H9 (cell line): ENCODE measurements at regions not wholly inside any gene's neighbourhood (a gene's known extent, or its start where the extent isn't known, plus 50 kb on each side); places are given as distances from the start of the nearest gene placed in this dataset.

Experiments
- DNase-seq: peaks from one replicate; pipeline ENCODE4 v3.0.0-alpha.2; 2017
- H2AFZ ChIP-seq: one replicate; pipeline ENCODE4 v1.6.1; 2013; ENCODE audit warnings: mild to moderate bottlenecking, low read length, control low read depth, moderate library complexity
- H2AK5ac ChIP-seq: 2 replicates; pipeline ENCODE4 v1.6.1; 2013; ENCODE audit warnings: low read length, control low read depth, mixed read lengths; ENCODE audit not compliant: insufficient read length
- H2BK120ac ChIP-seq: one replicate; pipeline ENCODE4 v1.6.1; 2013; ENCODE audit warnings: low read depth, mild to moderate bottlenecking, low read length, control low read depth, inconsistent platforms; ENCODE audit not compliant: poor library complexity, severe bottlenecking
- H2BK12ac ChIP-seq: 2 replicates; pipeline ENCODE4 v1.6.1; 2013; ENCODE audit warnings: low read length, control low read depth, mixed read lengths, low read depth; ENCODE audit not compliant: insufficient read length
- H2BK15ac ChIP-seq: 2 replicates; pipeline ENCODE4 v1.6.1; 2013; ENCODE audit warnings: low read depth, low read length, control low read depth
- H2BK20ac ChIP-seq: one replicate; pipeline ENCODE4 v1.6.1; 2013; ENCODE audit warnings: low read depth, mild to moderate bottlenecking, low read length, control low read depth, inconsistent platforms; ENCODE audit not compliant: poor library complexity, severe bottlenecking
- H2BK5ac ChIP-seq: 2 replicates; pipeline ENCODE4 v1.6.1; 2013; ENCODE audit warnings: low read length, control low read depth, mixed read lengths; ENCODE audit not compliant: insufficient read length
- H3K14ac ChIP-seq: 2 replicates; pipeline ENCODE4 v1.6.1; 2013; ENCODE audit warnings: low read length, control low read depth; ENCODE audit not compliant: insufficient read depth
- H3K18ac ChIP-seq: 2 replicates; pipeline ENCODE4 v1.6.1; 2013; ENCODE audit warnings: low read depth, mild to moderate bottlenecking, mixed read lengths, low read length, control low read depth; ENCODE audit not compliant: insufficient read length
- H3K23ac ChIP-seq: 2 replicates; pipeline ENCODE4 v1.6.1; 2013; ENCODE audit warnings: low read length, control low read depth, mixed read lengths, low read depth; ENCODE audit not compliant: insufficient read length
- H3K23me2 ChIP-seq: 2 replicates; pipeline ENCODE4 v1.6.1; 2013; ENCODE audit warnings: low read depth, mild to moderate bottlenecking, mixed read lengths, low read length, control low read depth; ENCODE audit not compliant: insufficient read length, poor library complexity, severe bottlenecking
- H3K27ac ChIP-seq: 2 replicates; pipeline ENCODE4 v1.5.1; 2013; ENCODE audit warnings: low read length, control low read depth, mixed read lengths, low read depth; ENCODE audit not compliant: insufficient read length
- H3K27me3 ChIP-seq: 2 replicates; pipeline ENCODE4 v1.6.1; 2013; ENCODE audit warnings: low read length, control low read depth, inconsistent platforms; ENCODE audit not compliant: insufficient read depth
- H3K4ac ChIP-seq: 2 replicates; pipeline ENCODE4 v1.6.1; 2013; ENCODE audit warnings: low read depth, mild to moderate bottlenecking, control low read depth, inconsistent platforms, low read length, moderate library complexity
- H3K4me1 ChIP-seq: 2 replicates; pipeline ENCODE4 v1.6.1; 2013; ENCODE audit warnings: low read length, control low read depth, inconsistent platforms; ENCODE audit not compliant: insufficient read depth
- H3K4me2 ChIP-seq: 2 replicates; pipeline ENCODE4 v1.6.1; 2013; ENCODE audit warnings: low read length, control low read depth, mixed read lengths; ENCODE audit not compliant: insufficient read length, insufficient read depth
- H3K56ac ChIP-seq: 2 replicates; pipeline ENCODE4 v1.6.1; 2013; ENCODE audit warnings: low read depth, mild to moderate bottlenecking, mixed read lengths, low read length, control low read depth; ENCODE audit not compliant: insufficient read length
- H3K79me1 ChIP-seq: 2 replicates; pipeline ENCODE4 v1.6.1; 2013; ENCODE audit warnings: low read depth, mild to moderate bottlenecking, moderate library complexity, low read length, control low read depth, inconsistent platforms; ENCODE audit not compliant: insufficient read depth, poor library complexity, severe bottlenecking
- H3K79me2 ChIP-seq: 2 replicates; pipeline ENCODE4 v1.6.1; 2013; ENCODE audit warnings: low read length, control low read depth, inconsistent platforms; ENCODE audit not compliant: insufficient read depth
- H3K9ac ChIP-seq: 2 replicates; pipeline ENCODE4 v1.6.1; 2013; ENCODE audit warnings: low read length, control low read depth, mixed read lengths; ENCODE audit not compliant: insufficient read length; ENCODE audit errors: extremely low read depth
- H3K9me3 ChIP-seq: one replicate; pipeline ENCODE4 v1.6.1; 2013; ENCODE audit warnings: low read depth, low read length, inconsistent platforms; ENCODE audit not compliant: control insufficient read depth
- H3T11ph ChIP-seq: one replicate; pipeline ENCODE4 v1.6.1; 2013; ENCODE audit warnings: mild to moderate bottlenecking, low read length, control low read depth, inconsistent platforms
- H4K20me1 ChIP-seq: one replicate; pipeline ENCODE4 v1.6.1; 2013; ENCODE audit not compliant: control insufficient read depth, insufficient read length, insufficient read depth
- H4K5ac ChIP-seq: 2 replicates; pipeline ENCODE4 v1.6.1; 2013; ENCODE audit warnings: low read depth, mild to moderate bottlenecking, mixed read lengths, low read length, control low read depth; ENCODE audit not compliant: insufficient read length
- H4K8ac ChIP-seq: replicated peaks from 2 replicates; pipeline ENCODE4 v1.6.1; 2013; ENCODE audit warnings: low read length, control low read depth, mixed read lengths, low read depth; ENCODE audit not compliant: insufficient read length
- H4K91ac ChIP-seq: 2 replicates; pipeline ENCODE4 v1.6.1; 2013; ENCODE audit warnings: low read depth, mild to moderate bottlenecking, moderate library complexity, mixed read lengths, low read length, control low read depth; ENCODE audit not compliant: insufficient read length
- H3K27ac Mint-ChIP-seq, 3 experiments: 2 replicates in 2 of 3; 3 replicates in 1 of 3; pipeline ENCODE4 v1.8.0; 2020 to 2021; ENCODE audit warnings: mixed read lengths in 3 of 3, mild to moderate bottlenecking in 1 of 3, moderate library complexity in 1 of 3
- H3K27me3 Mint-ChIP-seq: 2 replicates; pipeline ENCODE4 v1.8.0; 2021; ENCODE audit warnings: low read depth, mild to moderate bottlenecking, moderate library complexity, mixed read lengths
- H3K36me3 Mint-ChIP-seq, 3 experiments: 2 replicates in 2 of 3; 3 replicates in 1 of 3; pipeline ENCODE4 v1.8.0; 2020 to 2021; ENCODE audit warnings: low read depth in 3 of 3, mixed read lengths in 3 of 3; ENCODE audit not compliant: insufficient read depth in 1 of 3
- H3K4me1 Mint-ChIP-seq, 2 experiments: 2 replicates each; pipeline ENCODE4 v1.8.0; 2020; ENCODE audit warnings: mixed read lengths in 2 of 2
- H3K4me3 Mint-ChIP-seq, 2 experiments: 2 replicates in 1 of 2; 3 replicates in 1 of 2; pipeline ENCODE4 v1.8.0; 2020 to 2021; ENCODE audit warnings: mild to moderate bottlenecking in 2 of 2, mixed read lengths in 2 of 2, moderate library complexity in 1 of 2
- H3K9me3 Mint-ChIP-seq, 2 experiments: 2 replicates in 1 of 2; 3 replicates in 1 of 2; pipeline ENCODE4 v1.8.0; 2020; ENCODE audit warnings: mild to moderate bottlenecking in 2 of 2, mixed read lengths in 2 of 2, moderate library complexity in 1 of 2
- WGBS: extraction: QIAGEN DNeasy Blood & Tissue Kit; methylation state at CpG from one replicate; pipeline ENCODE4 v1.1.7; 2013; ENCODE audit warnings: missing lambda C conversion rate, low lambda C conversion rate, mixed read lengths; ENCODE audit not compliant: insufficient read length; ENCODE audit errors: extremely low coverage; 5-methylcytosine and 5-hydroxymethylcytosine counted together
- TF ChIP-seq, protein P1 (sequence below): fragments of 200-600 bp; sonication (generic); conservative IDR thresholded peaks from 3 replicates; pipeline ENCODE4 v1.8.0; 2021; ENCODE audit warnings: antibody characterized with exemption, mild to moderate bottlenecking

GRCh38 chr12:19700969-19701368, 261.7 kb downstream of the AEBP2 start:
- no peaks in the 10 kb centered on the region for H3K79me2 ChIP-seq
- no peak overlapping the region for H2BK120ac ChIP-seq
- no peak overlapping the region for H2AK5ac ChIP-seq
- no peaks in the 10 kb centered on the region for H3K9me3 ChIP-seq
- H3K27ac ChIP-seq = no peak overlapping the region
- no peak overlapping the region for H2BK5ac ChIP-seq
- H2AFZ ChIP-seq = no peak overlapping the region
- H3K56ac ChIP-seq = no peak overlapping the region
- H3K4ac ChIP-seq = no peak overlapping the region
- no peaks in the 10 kb centered on the region for H4K20me1 ChIP-seq
- no peak overlapping the region for H3K4me2 ChIP-seq
- no peak overlapping the region for H4K91ac ChIP-seq
- no peaks in the 10 kb centered on the region for H3K79me1 ChIP-seq
- H2BK15ac ChIP-seq = no peak overlapping the region
- H3K4me1 ChIP-seq = no peaks in the 10 kb centered on the region
- no peak overlapping the region for H3K9ac ChIP-seq
- H4K8ac ChIP-seq = no peak overlapping the region
- Mint-ChIP-seq H3K9me3 (peaks cover 0 to 10% of the 10 kb centered on the region in 2 experiments; a peak in 3 of 5 replicates), H3K27me3 (no peaks in the 10 kb centered on the region), H3K4me3 (no peak overlapping the region), H3K36me3 (peaks cover 0 to 3% (median 0%) of the 10 kb centered on the region in 3 experiments; a peak in 2 of 7 replicates), H3K27ac (no peak overlapping the region), H3K4me1 (peaks cover 4% of the 10 kb centered on the region in 2 experiments; a peak in 3 of 4 replicates)
- H3K27me3 ChIP-seq = no peaks in the 10 kb centered on the region
- no peaks in the 10 kb centered on the region for H3K23me2 ChIP-seq
- no peak for DNase-seq
- no peak overlapping the region for H3K14ac ChIP-seq
- H2BK20ac ChIP-seq = no peak overlapping the region
- TF ChIP-seq, protein P1, sequence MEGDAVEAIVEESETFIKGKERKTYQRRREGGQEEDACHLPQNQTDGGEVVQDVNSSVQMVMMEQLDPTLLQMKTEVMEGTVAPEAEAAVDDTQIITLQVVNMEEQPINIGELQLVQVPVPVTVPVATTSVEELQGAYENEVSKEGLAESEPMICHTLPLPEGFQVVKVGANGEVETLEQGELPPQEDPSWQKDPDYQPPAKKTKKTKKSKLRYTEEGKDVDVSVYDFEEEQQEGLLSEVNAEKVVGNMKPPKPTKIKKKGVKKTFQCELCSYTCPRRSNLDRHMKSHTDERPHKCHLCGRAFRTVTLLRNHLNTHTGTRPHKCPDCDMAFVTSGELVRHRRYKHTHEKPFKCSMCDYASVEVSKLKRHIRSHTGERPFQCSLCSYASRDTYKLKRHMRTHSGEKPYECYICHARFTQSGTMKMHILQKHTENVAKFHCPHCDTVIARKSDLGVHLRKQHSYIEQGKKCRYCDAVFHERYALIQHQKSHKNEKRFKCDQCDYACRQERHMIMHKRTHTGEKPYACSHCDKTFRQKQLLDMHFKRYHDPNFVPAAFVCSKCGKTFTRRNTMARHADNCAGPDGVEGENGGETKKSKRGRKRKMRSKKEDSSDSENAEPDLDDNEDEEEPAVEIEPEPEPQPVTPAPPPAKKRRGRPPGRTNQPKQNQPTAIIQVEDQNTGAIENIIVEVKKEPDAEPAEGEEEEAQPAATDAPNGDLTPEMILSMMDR = no peak
- H4K5ac ChIP-seq = no peak overlapping the region
- no peak overlapping the region for H3T11ph ChIP-seq
- WGBS = no CpG with 5 or more reads among the region's 4 CpGs
- H3K18ac ChIP-seq = no peak overlapping the region
- H3K23ac ChIP-seq = no peak overlapping the region
- no peak overlapping the region for H2BK12ac ChIP-seq
